Neural cell (in vitro differentiated cells): ENCODE measurements at regions not wholly inside any gene's neighbourhood (a gene's known extent, or its start where the extent isn't known, plus 50 kb on each side); places are given as distances from the start of the nearest gene placed in this dataset.

Experiments
- H2AFZ ChIP-seq: fragments of 200-600, 300-800 bp; sonication (generic), shearing (Covaris generic); 2 replicates; pipeline ENCODE4 v1.6.0; 2014; ENCODE audit warnings: low read depth, mild to moderate bottlenecking, antibody characterized with exemption, low read length, moderate library complexity
- H3F3A ChIP-seq: fragments of 200-600 bp; shearing (Covaris generic); 2 replicates; pipeline ENCODE4 v1.6.1; 2016; ENCODE audit warnings: mild to moderate bottlenecking, moderate library complexity, mixed read lengths, antibody characterized with exemption, low read length; ENCODE audit not compliant: insufficient read depth, poor library complexity, severe bottlenecking
- H3K27ac ChIP-seq: fragments of 200-600, 300-800 bp; sonication (generic), shearing (Covaris generic); 2 replicates; pipeline ENCODE4 v1.5.1; 2014; ENCODE audit warnings: mild to moderate bottlenecking, low read length, moderate library complexity
- H3K27me3 ChIP-seq: fragments of 300-800, 200-600 bp; sonication (generic), shearing (Covaris generic); 2 replicates; pipeline ENCODE4 v1.6.0; 2014; ENCODE audit warnings: mild to moderate bottlenecking, low read depth, low read length, moderate library complexity; ENCODE audit not compliant: insufficient read depth
- H3K36me3 ChIP-seq: fragments of 300-800, 200-600 bp; sonication (generic), shearing (Covaris generic); 2 replicates; pipeline ENCODE4 v1.5.1; 2014; ENCODE audit warnings: mild to moderate bottlenecking, antibody characterized with exemption, low read length, moderate library complexity; ENCODE audit not compliant: insufficient read depth
- H3K4me2 ChIP-seq: fragments of 300-800, 200-600 bp; sonication (generic), shearing (Covaris generic); 2 replicates; pipeline ENCODE4 v1.6.0; 2014; ENCODE audit warnings: mild to moderate bottlenecking, low read length
- H3K4me3 ChIP-seq: fragments of 300-800, 200-600 bp; sonication (generic), shearing (Covaris generic); 2 replicates; pipeline ENCODE4 v1.5.1; 2014; ENCODE audit warnings: mild to moderate bottlenecking, low read length, moderate library complexity
- H3K79me2 ChIP-seq: fragments of 200-600 bp; shearing (Covaris generic); replicated peaks from 2 replicates; pipeline ENCODE4 v1.6.0; 2014; ENCODE audit warnings: mild to moderate bottlenecking, low read length, moderate library complexity; ENCODE audit not compliant: insufficient read depth
- H3K9ac ChIP-seq: fragments of 300-800, 200-600 bp; sonication (generic), shearing (Covaris generic); 2 replicates; pipeline ENCODE4 v1.6.1; 2016; ENCODE audit warnings: mild to moderate bottlenecking, low read length, mixed read lengths
- H3K9me2 ChIP-seq: fragments of 200-600 bp; shearing (Covaris generic); 2 replicates; pipeline ENCODE4 v1.6.1; 2016; ENCODE audit warnings: mild to moderate bottlenecking, low read length, mixed read lengths; ENCODE audit not compliant: insufficient read depth
- H3K9me3 ChIP-seq: fragments of 200-600, 300-800 bp; sonication (generic), shearing (Covaris generic); 2 replicates; pipeline ENCODE4 v1.6.1; 2016; ENCODE audit warnings: mild to moderate bottlenecking, mixed run types, low read length, moderate library complexity, mixed read lengths
- H4K20me1 ChIP-seq: fragments of 200-600 bp; shearing (Covaris generic); 2 replicates; pipeline ENCODE4 v1.6.1; 2016; ENCODE audit warnings: mild to moderate bottlenecking, mixed run types; ENCODE audit not compliant: insufficient read depth
- EP300 ChIP-seq: fragments of 450-650 bp; conservative IDR thresholded peaks from 2 replicates; pipeline ENCODE4 v1.6.1; 2014; ENCODE audit warnings: antibody characterized with exemption, mild to moderate bottlenecking, moderate library complexity; ENCODE audit not compliant: poor library complexity, severe bottlenecking
- EZH2 ChIP-seq: fragments of 200-600, 300-800 bp; shearing (Covaris generic), sonication (generic); IDR thresholded peaks from 2 replicates; pipeline ENCODE4 v1.6.1; 2014; ENCODE audit warnings: antibody characterized with exemption, low read length, borderline replicate concordance, mild to moderate bottlenecking; ENCODE audit not compliant: insufficient read depth, poor library complexity, severe bottlenecking
- MXI1 ChIP-seq: fragments of 450-650 bp; conservative IDR thresholded peaks from 2 replicates; pipeline ENCODE4 v1.6.1; 2014; ENCODE audit warnings: antibody characterized with exemption, mild to moderate bottlenecking; ENCODE audit not compliant: poor library complexity, severe bottlenecking
- POLR2AphosphoS5 ChIP-seq: IDR thresholded peaks from 2 replicates; pipeline ENCODE4 v1.6.1; 2012
- RAD21 ChIP-seq: fragments of 450-650 bp; conservative IDR thresholded peaks from 2 replicates; pipeline ENCODE4 v1.6.1; 2014; ENCODE audit warnings: antibody characterized with exemption, mild to moderate bottlenecking, moderate library complexity
- SMC3 ChIP-seq: fragments of 450-650 bp; conservative IDR thresholded peaks from 2 replicates; pipeline ENCODE4 v1.6.1; 2014; ENCODE audit warnings: antibody characterized with exemption, mild to moderate bottlenecking, moderate library complexity; ENCODE audit not compliant: poor library complexity
- TAF1 ChIP-seq: IDR thresholded peaks from 2 replicates; pipeline ENCODE4 v1.6.1; 2012; ENCODE audit warnings: low read depth
- TF ChIP-seq, protein P1 (sequence below): IDR thresholded peaks from 2 replicates; pipeline ENCODE4 v1.6.1; 2012; ENCODE audit warnings: borderline replicate concordance
- TF ChIP-seq, protein P2 (sequence below): fragments of 450-650 bp; IDR thresholded peaks from 2 replicates; pipeline ENCODE4 v1.5.1; 2014; ENCODE audit warnings: antibody characterized with exemption, mild to moderate bottlenecking, moderate library complexity; ENCODE audit not compliant: poor library complexity, severe bottlenecking

- TF ChIP-seq SMC3 = no peak
Observed at GRCh38 chr11:69910519-69911309, 91.5 kb upstream of the FGF3 start (continued).

DNA sequence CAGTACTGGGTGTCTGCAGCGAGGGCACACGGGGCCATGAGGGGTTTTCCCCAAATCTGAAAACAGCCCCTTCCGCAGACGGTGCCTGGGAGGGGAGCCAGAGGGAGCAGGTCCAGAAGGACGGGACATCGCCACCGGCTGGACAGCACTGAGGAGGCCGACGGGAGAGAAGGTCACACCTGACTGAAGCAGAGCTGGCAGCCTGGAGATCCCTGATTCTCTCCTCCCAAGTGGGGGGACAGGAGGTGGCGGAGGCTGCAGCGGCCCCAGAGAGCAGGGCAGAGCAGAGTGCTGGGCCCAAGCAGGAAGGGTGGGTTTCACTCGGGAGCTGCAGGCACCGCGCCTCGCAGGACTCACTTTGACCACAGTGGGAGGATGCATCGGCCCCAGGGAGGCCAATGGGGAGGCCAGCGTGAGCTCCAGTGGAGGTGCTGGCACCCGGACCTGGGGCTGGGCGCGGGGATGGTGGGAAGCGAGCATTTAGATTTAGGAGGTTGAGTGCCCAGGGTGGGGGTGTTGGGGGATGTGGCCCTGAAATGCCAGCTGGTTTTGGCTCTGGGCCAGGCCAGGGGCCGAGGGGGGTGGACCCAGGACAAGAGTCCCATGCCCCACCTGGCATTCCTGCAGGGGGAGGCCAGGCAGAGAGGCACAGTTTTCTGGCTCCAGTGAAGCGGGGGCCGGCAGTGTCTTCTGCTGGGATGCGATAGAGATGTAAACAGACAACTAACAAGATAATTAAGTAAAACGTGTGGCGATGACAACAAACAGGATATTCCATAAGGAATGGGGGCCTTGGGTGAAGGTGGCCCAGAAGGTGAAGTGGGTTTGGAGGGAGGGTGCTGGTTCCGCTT is 92.3 kb upstream of the FGF3 start:
- TF ChIP-seq MXI1 = no peak
- Histone ChIP-seq H2AFZ (no peak overlapping the region), H3F3A (no peaks in the 10 kb centered on the region), H4K20me1 (no peaks in the 10 kb centered on the region), H3K9ac (no peak overlapping the region), H3K9me2 (no peaks in the 10 kb centered on the region), H3K27ac (no peak overlapping the region), H3K4me3 (no peak overlapping the region), H3K36me3 (no peaks in the 10 kb centered on the region), H3K27me3 (no peaks in the 10 kb centered on the region), H3K9me3 (no peaks in the 10 kb centered on the region), H3K4me2 (no peak overlapping the region), H3K79me2 (no peaks in the 10 kb centered on the region)

DNA sequence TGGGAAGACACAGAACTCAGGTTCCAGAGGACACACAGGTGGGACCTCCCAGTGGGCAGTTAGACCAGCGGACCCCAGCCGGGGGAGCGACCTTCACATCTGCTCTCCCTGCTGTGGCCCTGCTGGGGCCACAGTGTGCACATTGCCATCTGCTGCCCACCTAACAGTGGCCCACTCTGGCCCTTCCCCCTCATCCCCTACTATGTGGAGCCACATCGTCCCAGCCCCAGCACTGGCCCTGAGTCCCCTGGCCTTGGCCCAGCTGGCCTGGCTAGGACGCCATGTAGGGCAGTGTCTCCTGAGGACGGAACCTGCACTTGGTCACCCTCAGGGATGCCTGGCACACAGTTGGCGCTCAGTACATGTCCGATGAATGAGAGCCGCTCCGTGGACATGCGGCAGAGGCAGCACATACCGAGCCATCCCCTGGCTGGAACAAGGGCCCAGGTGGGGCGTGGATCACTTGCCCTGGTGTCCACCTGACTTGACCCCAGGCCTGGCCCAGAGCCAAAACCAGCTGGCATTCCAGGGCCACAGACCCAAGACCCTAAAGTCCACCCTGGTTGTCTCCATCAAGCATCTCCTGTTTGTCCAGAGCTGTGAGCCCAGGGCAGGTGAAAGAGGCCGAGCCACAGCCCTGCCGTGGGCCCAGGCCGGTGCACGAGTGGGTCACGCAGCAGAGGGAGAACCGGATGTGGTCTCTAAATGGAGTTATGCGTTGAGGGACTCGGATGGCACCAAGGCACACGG is 93.1 kb upstream of the FGF3 start:
- TF ChIP-seq EP300 = no peak
- TF ChIP-seq EZH2 = no peak
- TF ChIP-seq MXI1 = no peak
- TF ChIP-seq RAD21 = no peak
- TF ChIP-seq, protein P1, sequence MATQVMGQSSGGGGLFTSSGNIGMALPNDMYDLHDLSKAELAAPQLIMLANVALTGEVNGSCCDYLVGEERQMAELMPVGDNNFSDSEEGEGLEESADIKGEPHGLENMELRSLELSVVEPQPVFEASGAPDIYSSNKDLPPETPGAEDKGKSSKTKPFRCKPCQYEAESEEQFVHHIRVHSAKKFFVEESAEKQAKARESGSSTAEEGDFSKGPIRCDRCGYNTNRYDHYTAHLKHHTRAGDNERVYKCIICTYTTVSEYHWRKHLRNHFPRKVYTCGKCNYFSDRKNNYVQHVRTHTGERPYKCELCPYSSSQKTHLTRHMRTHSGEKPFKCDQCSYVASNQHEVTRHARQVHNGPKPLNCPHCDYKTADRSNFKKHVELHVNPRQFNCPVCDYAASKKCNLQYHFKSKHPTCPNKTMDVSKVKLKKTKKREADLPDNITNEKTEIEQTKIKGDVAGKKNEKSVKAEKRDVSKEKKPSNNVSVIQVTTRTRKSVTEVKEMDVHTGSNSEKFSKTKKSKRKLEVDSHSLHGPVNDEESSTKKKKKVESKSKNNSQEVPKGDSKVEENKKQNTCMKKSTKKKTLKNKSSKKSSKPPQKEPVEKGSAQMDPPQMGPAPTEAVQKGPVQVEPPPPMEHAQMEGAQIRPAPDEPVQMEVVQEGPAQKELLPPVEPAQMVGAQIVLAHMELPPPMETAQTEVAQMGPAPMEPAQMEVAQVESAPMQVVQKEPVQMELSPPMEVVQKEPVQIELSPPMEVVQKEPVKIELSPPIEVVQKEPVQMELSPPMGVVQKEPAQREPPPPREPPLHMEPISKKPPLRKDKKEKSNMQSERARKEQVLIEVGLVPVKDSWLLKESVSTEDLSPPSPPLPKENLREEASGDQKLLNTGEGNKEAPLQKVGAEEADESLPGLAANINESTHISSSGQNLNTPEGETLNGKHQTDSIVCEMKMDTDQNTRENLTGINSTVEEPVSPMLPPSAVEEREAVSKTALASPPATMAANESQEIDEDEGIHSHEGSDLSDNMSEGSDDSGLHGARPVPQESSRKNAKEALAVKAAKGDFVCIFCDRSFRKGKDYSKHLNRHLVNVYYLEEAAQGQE = no peak
- TF ChIP-seq, protein P2, sequence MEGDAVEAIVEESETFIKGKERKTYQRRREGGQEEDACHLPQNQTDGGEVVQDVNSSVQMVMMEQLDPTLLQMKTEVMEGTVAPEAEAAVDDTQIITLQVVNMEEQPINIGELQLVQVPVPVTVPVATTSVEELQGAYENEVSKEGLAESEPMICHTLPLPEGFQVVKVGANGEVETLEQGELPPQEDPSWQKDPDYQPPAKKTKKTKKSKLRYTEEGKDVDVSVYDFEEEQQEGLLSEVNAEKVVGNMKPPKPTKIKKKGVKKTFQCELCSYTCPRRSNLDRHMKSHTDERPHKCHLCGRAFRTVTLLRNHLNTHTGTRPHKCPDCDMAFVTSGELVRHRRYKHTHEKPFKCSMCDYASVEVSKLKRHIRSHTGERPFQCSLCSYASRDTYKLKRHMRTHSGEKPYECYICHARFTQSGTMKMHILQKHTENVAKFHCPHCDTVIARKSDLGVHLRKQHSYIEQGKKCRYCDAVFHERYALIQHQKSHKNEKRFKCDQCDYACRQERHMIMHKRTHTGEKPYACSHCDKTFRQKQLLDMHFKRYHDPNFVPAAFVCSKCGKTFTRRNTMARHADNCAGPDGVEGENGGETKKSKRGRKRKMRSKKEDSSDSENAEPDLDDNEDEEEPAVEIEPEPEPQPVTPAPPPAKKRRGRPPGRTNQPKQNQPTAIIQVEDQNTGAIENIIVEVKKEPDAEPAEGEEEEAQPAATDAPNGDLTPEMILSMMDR = no peak
- TF ChIP-seq SMC3 = no peak
- no peak for TF ChIP-seq TAF1
- TF ChIP-seq POLR2AphosphoS5 = no peak
- Histone ChIP-seq H3K9me3 (no peaks in the 10 kb centered on the region), H3K79me2 (no peaks in the 10 kb centered on the region), H3K27ac (no peak overlapping the region), H3F3A (no peaks in the 10 kb centered on the region), H3K9me2 (no peaks in the 10 kb centered on the region), H3K9ac (no peak overlapping the region), H3K4me3 (no peak overlapping the region), H3K36me3 (no peaks in the 10 kb centered on the region), H2AFZ (no peak overlapping the region), H3K27me3 (peaks cover 5% of the 10 kb centered on the region), H3K4me2 (no peak overlapping the region), H4K20me1 (no peaks in the 10 kb centered on the region)
